Activated naive CD4-positive, alpha-beta T cell treated with anti-CD3 and anti-CD28 coated beads, Interleukin-2, amount 50 U/mL, for 72 hours (primary cell): ENCODE measurements at regions not wholly inside any gene's neighbourhood (a gene's known extent, or its start where the extent isn't known, plus 50 kb on each side); places are given as distances from the start of the nearest gene placed in this dataset.
"Not testable (repeated sequence)": the region's sequence is repeated elsewhere in the genome, so short reads cannot be mapped to it uniquely, and the experiment has no call there.

Experiments used
- ATAC-seq, 2 donors: fragments of 150-1000 bp; cut with Tn5 transposase; 2 replicates each; pipeline ENCODE4 v1.10.0; 2021; ENCODE audit warnings: mild to moderate bottlenecking in 2 of 2, moderate library complexity in 2 of 2
- DNase-seq, 2 donors: peaks; one replicate each; pipeline ENCODE4 v3.0.0; 2021 to 2022; ENCODE audit warnings: low spot score in 2 of 2
- H3K27ac Mint-ChIP-seq, 2 donors: one replicate each; pipeline ENCODE4 v1.8.0; 2022; ENCODE audit warnings: mild to moderate bottlenecking in 2 of 2, mixed read lengths in 2 of 2
- H3K36me3 Mint-ChIP-seq, 2 donors: one replicate each; pipeline ENCODE4 v1.8.0; 2022; ENCODE audit warnings: mixed read lengths in 2 of 2
- H3K9me3 Mint-ChIP-seq, 2 donors: one replicate each; pipeline ENCODE4 v1.8.0; 2022; ENCODE audit warnings: mixed read lengths in 2 of 2

- Mint-ChIP-seq H3K9me3 (peaks cover 10 to 20% of the 10 kb centered on the region in 2 donors), H3K27ac (no peak overlapping the region), H3K36me3 (no peaks in the 10 kb centered on the region)
- DNase-seq (no peak), ATAC-seq (no peak)
These were observed 283.4 kb downstream of the PRELID2 start for GRCh38 chr5:145551714-145552113.

DNA sequence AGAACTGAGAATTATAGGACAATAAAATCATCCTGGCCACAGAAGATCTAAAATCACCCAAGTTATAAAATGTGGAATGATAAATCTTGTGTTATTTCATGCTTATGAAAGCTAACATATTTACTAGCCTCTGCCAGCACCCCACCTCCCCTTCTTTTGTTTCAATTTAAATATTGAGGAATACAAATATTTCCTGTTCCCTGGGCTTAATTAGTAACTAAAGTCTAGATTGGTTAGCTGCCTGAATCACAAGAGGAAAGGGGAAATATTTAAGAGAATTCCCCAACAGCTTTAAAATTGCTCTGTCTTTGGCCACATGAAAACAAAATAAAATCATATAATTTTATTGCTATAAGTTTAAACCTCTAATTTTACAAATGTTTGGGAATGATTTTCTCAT, 287.0 kb downstream of the PRELID2 start:
- no peaks in the 10 kb centered on the region for H3K36me3 Mint-ChIP-seq
- H3K27ac Mint-ChIP-seq = no peak overlapping the region
- H3K9me3 Mint-ChIP-seq = peaks cover 6 to 10% of the 10 kb centered on the region in 2 donors
- ATAC-seq (no peak), DNase-seq (no peak)

- H3K36me3 Mint-ChIP-seq = no peaks in the 10 kb centered on the region
- ATAC-seq (no peak), DNase-seq (no peak)
- H3K27ac Mint-ChIP-seq = no peak overlapping the region
- peaks cover 10 to 12% of the 10 kb centered on the region in 2 donors for H3K9me3 Mint-ChIP-seq
These were observed 290.7 kb downstream of the PRELID2 start for GRCh38 chr5:145544401-145544800.

- Mint-ChIP-seq H3K36me3 (no peaks in the 10 kb centered on the region), H3K27ac (no peak overlapping the region), H3K9me3 (peaks cover 9 to 11% of the 10 kb centered on the region in 2 donors)
- no peak for DNase-seq
- no peak for ATAC-seq
These were observed 291.2 kb downstream of the PRELID2 start for GRCh38 chr5:145543968-145544367.

- Mint-ChIP-seq H3K36me3 (no peaks in the 10 kb centered on the region), H3K9me3 (peaks cover 10 to 12% of the 10 kb centered on the region in 2 donors), H3K27ac (no peak overlapping the region)
- DNase-seq = no peak
- ATAC-seq = no peak
These were observed 294.8 kb downstream of the PRELID2 start for GRCh38 chr5:145540375-145540774.

GRCh38 chr5:145539201-145539600, 295.9 kb downstream of the PRELID2 start:
- Mint-ChIP-seq H3K9me3 (peaks cover 10 to 12% of the 10 kb centered on the region in 2 donors), H3K27ac (no peak overlapping the region), H3K36me3 (no peaks in the 10 kb centered on the region)
- DNase-seq = no peak
- no peak for ATAC-seq

DNA sequence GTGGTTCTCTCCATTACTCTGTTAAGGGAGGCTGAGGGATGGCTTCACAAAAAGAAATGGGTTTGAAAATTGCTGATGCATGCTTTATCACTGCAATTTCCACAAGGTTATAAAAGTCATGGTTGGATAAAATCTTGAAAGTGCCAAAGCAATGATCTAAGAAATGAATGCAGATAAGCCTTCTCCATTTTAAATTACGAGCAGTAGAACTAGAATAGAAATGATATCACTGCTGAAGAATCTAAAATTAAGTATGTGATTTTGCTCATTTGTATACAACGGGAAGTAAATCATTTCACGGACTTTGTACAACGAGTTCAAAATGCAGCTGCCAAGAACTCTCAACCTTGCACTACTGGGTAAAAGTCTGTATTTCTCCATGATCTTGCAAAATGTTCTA, 299.0 kb downstream of the PRELID2 start:
- no peak for ATAC-seq
- peaks cover 6 to 10% of the 10 kb centered on the region in 2 donors for H3K9me3 Mint-ChIP-seq
- no peaks in the 10 kb centered on the region for H3K36me3 Mint-ChIP-seq
- no peak for DNase-seq
- no peak overlapping the region for H3K27ac Mint-ChIP-seq

DNA sequence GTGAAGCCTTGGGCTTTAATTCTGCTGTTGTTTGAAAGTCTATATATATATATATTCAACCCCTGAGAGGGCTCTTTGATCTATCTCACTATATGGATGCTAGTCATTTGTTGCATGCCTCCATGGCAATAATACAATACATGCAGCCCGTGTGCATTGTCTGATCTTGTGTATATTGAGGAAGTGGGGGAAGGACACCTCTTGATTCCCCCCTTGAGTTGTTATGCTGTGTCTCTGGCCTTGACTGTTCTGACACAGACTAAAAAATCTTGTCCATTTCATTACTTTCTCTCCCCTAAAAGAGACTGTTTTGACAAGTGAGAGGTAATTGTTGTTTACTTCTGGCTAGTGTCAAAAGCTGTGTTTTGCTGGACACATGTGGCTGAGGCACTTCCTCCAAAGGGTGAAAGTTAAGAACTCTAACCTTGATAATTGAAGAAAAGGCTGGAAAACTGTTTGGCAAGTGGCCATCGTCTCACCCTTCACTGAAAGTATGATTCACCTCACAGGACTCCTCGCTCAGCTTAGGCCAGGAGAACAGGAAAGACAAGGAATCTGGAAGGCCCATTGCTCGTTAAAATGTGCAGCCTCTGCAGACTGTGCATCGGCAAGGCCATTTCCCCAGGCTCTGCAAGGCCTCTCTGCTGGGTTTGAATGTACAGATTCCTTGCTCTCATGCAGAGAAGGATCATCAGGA, 304.0 kb downstream of the PRELID2 start:
- Mint-ChIP-seq H3K36me3 (peaks cover 0 to 1% of the 10 kb centered on the region in 2 donors), H3K9me3 (peaks cover 7 to 10% of the 10 kb centered on the region in 2 donors), H3K27ac (no peak overlapping the region)
- no peak for DNase-seq
- no peak for ATAC-seq

GRCh38 chr5:145521523-145521922, 313.6 kb downstream of the PRELID2 start:
- Mint-ChIP-seq H3K9me3 (peaks cover 12 to 19% of the 10 kb centered on the region in 2 donors), H3K27ac (no peak overlapping the region), H3K36me3 (peaks cover 0 to 7% of the 10 kb centered on the region in 2 donors)
- DNase-seq (no peak), ATAC-seq (no peak)

GRCh38 chr5:145521066-145521465, 314.1 kb downstream of the PRELID2 start:
- Mint-ChIP-seq H3K27ac (no peak overlapping the region), H3K9me3 (peaks cover 12 to 18% of the 10 kb centered on the region in 2 donors), H3K36me3 (peaks cover 0 to 5% of the 10 kb centered on the region in 2 donors)
- no peak for ATAC-seq
- no peak for DNase-seq

DNA sequence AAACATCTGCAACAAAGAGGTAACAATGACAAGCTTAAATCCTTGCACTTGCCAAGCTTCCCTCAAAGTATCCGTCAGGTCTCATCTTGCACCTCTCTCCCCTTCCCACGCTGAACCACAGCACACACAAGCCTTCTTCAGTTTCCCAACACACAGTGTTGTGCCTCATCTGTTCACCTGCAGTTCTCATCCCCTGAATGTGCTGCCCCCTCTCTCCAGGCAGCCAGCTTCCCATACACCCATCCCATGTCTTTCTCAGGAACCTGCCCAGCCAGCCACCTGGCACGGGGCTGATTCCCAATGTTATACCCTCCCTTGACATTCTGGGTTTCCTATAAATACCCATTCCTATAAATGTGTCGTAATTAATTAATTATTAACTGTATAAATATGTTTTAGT, 314.8 kb downstream of the PRELID2 start:
- Mint-ChIP-seq H3K36me3 (no peaks in the 10 kb centered on the region), H3K27ac (no peak overlapping the region), H3K9me3 (peaks cover 13 to 19% of the 10 kb centered on the region in 2 donors)
- DNase-seq (no peak), ATAC-seq (no peak)

DNA sequence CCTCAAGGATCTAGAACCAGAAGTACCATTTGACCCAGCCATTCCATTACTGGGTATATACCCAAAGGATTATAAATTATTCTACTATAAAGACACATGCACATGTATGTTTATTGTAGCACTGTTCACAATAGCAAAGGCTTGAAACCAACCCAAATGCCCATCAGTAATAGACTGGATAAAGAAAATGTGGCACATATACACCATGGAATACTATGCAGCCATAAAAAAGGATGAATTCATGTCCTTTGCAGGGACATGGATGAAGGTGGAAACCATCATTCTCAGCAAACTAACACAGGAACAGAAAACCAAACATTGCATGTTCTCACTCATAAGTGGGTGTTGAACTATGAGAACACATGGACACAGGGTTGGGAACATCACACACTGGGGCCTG, 317.6 kb downstream of the PRELID2 start:
- not testable (repeated sequence) for ATAC-seq, H3K36me3 Mint-ChIP-seq, H3K27ac Mint-ChIP-seq, DNase-seq
- peaks cover 20 to 30% of the 10 kb centered on the region in 2 donors for H3K9me3 Mint-ChIP-seq

DNA sequence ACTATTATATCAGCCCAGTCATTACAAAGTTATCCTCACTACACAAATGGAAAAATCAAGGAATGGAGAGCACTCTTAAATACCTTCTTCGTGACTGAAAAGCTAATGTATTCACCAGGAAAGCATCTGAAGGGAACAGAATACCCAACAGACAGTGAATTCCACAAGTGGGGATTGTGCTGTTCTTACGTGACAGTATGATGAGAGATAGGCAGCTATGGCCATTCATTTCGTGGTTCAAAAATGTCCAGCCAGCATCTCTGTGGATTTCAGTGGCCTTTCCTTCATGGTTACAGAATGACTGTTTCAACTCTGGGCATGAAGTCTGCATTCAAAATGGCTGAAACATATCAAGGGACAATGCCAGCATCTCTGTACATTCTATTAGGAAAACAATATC, 323.8 kb downstream of the PRELID2 start:
- DNase-seq (no peak), ATAC-seq (no peak)
- H3K36me3 Mint-ChIP-seq = peaks cover 0 to 8% of the 10 kb centered on the region in 2 donors
- H3K9me3 Mint-ChIP-seq = peaks cover 12 to 28% of the 10 kb centered on the region in 2 donors
- H3K27ac Mint-ChIP-seq = no peak overlapping the region

DNA sequence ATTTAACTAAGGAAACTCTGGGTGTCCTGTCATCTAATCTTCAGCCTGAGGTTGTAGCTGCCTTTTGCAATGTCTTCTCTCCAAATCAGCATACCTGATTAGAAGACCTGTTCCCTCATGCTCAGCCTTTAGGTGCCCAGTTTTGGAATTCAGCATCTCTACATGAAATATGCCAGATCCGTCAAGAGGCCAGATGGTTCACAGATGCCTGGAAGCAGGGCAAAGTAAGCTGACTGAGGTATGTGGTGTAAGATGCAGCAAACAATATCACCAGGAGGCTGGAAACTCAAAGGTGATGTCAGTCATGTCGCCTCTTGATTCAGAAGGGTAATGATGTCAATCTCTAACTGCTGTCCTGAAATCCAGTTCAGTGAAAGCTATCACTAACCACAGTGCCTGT, 324.4 kb downstream of the PRELID2 start:
- H3K36me3 Mint-ChIP-seq = peaks cover 0 to 8% of the 10 kb centered on the region in 2 donors
- no peak for DNase-seq
- H3K27ac Mint-ChIP-seq = no peak overlapping the region
- no peak for ATAC-seq
- peaks cover 8 to 23% of the 10 kb centered on the region in 2 donors for H3K9me3 Mint-ChIP-seq

- Mint-ChIP-seq H3K36me3 (peaks cover 0 to 8% of the 10 kb centered on the region in 2 donors), H3K9me3 (peaks cover 7 to 27% of the 10 kb centered on the region in 2 donors)
- no peak for ATAC-seq
These were observed 324.8 kb downstream of the PRELID2 start for GRCh38 chr5:145510324-145510723.

GRCh38 chr5:145509336-145510136, 325.6 kb downstream of the PRELID2 start:
- Mint-ChIP-seq H3K36me3 (peaks cover 0 to 8% of the 10 kb centered on the region in 2 donors), H3K27ac (no peak overlapping the region), H3K9me3 (peaks cover 7 to 27% of the 10 kb centered on the region in 2 donors)
- no peak for ATAC-seq
- no peak for DNase-seq

More at GRCh38 chr5:145510324-145510723, 324.8 kb downstream of the PRELID2 start:
- H3K27ac Mint-ChIP-seq = no peak overlapping the region
- DNase-seq = no peak

DNA sequence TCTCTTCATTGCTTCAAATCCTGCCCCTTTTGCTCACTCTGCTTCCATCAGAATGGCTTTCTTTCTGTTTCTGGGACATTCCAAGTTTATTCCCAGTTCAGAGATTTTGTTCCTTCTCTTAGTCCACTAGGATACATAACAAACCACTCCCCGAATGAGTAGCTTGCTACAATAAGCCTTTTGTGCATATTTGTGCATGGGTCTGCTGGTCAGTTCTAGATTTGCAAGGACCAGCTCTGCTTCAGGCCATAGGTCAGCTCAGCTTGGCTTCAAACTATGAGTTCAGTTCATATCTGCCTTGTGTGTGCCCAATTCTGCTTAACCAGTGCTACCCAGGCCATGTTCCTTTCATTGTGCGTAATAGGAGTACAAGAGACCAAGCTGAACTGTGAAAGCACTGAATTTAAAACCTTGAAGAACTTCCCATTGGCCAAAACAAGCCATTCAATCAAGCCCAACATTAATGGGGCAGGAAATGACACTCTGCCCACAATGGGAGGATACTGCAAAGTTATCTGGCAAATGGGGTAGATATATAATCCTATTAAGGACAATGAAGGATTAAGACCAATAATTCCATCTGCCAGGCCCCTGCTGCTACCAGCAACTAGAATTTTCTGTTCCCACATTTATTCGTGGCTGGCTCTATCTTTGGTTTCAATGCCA, 328.8 kb downstream of the PRELID2 start:
- H3K36me3 Mint-ChIP-seq = no peaks in the 10 kb centered on the region
- no peak overlapping the region for H3K27ac Mint-ChIP-seq
- peaks cover 10 to 29% of the 10 kb centered on the region in 2 donors for H3K9me3 Mint-ChIP-seq

More for the DNA sequence above, 328.8 kb downstream of the PRELID2 start:
- DNase-seq (no peak), ATAC-seq (no peak)
